ENCODE measurements at regions not wholly inside any gene's neighbourhood (a gene's known extent, or its start where the extent isn't known, plus 50 kb on each side); places are given as distances from the start of the nearest gene placed in this dataset.

DNA sequence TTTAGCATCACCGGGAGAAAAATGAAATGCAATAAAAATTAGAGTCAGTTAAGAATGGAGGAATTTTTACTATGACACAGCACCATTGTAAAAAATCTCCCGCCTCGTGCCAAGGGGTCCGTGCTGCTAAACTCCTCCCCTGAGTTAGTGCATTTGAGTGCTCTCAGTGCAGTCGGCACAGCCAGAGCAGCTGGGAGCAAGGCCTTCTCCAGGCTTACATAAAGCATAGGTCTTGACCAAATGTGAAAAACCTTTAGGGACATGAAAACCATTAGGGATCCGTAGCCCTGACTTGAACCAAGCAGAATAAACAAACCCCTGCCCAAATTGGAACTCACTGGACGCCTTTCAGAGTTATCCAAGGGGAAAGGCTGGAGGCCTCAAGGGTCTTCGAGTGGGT is 152.6 kb downstream of the PLCE1 start:
- TF ChIP-seq, protein P1, sequence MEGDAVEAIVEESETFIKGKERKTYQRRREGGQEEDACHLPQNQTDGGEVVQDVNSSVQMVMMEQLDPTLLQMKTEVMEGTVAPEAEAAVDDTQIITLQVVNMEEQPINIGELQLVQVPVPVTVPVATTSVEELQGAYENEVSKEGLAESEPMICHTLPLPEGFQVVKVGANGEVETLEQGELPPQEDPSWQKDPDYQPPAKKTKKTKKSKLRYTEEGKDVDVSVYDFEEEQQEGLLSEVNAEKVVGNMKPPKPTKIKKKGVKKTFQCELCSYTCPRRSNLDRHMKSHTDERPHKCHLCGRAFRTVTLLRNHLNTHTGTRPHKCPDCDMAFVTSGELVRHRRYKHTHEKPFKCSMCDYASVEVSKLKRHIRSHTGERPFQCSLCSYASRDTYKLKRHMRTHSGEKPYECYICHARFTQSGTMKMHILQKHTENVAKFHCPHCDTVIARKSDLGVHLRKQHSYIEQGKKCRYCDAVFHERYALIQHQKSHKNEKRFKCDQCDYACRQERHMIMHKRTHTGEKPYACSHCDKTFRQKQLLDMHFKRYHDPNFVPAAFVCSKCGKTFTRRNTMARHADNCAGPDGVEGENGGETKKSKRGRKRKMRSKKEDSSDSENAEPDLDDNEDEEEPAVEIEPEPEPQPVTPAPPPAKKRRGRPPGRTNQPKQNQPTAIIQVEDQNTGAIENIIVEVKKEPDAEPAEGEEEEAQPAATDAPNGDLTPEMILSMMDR (IDR thresholded peaks at IDR 0.05 in 4 of 5, conservative IDR thresholded peaks at IDR 0.05 in 1 of 5): no peak
- no peak for TF ChIP-seq POLR2A (IDR thresholded peaks at IDR 0.05)
